Neural cell (in vitro differentiated cells): ENCODE measurements at regions not wholly inside any gene's neighbourhood (a gene's known extent, or its start where the extent isn't known, plus 50 kb on each side); places are given as distances from the start of the nearest gene placed in this dataset.

Experiments used
- EP300 ChIP-seq: fragments of 450-650 bp; conservative IDR thresholded peaks from 2 replicates; pipeline ENCODE4 v1.6.1; 2014; ENCODE audit warnings: antibody characterized with exemption, mild to moderate bottlenecking, moderate library complexity; ENCODE audit not compliant: poor library complexity, severe bottlenecking
- POLR2AphosphoS5 ChIP-seq: IDR thresholded peaks from 2 replicates; pipeline ENCODE4 v1.6.1; 2012
- TAF1 ChIP-seq: IDR thresholded peaks from 2 replicates; pipeline ENCODE4 v1.6.1; 2012; ENCODE audit warnings: low read depth
- TF ChIP-seq, protein P1 (sequence below): fragments of 450-650 bp; IDR thresholded peaks from 2 replicates; pipeline ENCODE4 v1.5.1; 2014; ENCODE audit warnings: antibody characterized with exemption, mild to moderate bottlenecking, moderate library complexity; ENCODE audit not compliant: poor library complexity, severe bottlenecking
- TF ChIP-seq, protein P2 (sequence below): IDR thresholded peaks from 2 replicates; pipeline ENCODE4 v1.6.1; 2012; ENCODE audit warnings: borderline replicate concordance

DNA sequence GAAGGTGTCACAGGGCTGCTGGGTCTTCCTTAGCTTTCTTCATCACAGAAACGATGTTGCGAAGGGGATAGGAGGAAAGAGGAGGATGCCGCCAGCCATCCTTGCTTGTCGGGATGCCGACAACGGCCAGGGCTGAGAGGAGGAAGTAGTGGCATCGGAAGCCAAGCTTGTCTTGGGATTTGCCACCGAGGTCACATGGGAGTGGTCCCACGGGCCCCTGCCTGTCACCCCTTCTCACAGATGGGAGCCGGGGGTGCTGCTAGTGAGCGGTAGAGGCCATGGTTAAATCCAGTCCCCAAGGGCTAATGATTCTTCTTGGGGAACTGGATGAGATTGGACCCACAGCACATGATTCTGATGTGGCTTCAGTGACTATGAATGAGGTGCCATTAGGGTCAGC is 1375.8 kb downstream of the BRD1 start:
- TF ChIP-seq TAF1 (no peak), POLR2AphosphoS5 (no peak), EP300 (no peak)
- TF ChIP-seq, protein P1, sequence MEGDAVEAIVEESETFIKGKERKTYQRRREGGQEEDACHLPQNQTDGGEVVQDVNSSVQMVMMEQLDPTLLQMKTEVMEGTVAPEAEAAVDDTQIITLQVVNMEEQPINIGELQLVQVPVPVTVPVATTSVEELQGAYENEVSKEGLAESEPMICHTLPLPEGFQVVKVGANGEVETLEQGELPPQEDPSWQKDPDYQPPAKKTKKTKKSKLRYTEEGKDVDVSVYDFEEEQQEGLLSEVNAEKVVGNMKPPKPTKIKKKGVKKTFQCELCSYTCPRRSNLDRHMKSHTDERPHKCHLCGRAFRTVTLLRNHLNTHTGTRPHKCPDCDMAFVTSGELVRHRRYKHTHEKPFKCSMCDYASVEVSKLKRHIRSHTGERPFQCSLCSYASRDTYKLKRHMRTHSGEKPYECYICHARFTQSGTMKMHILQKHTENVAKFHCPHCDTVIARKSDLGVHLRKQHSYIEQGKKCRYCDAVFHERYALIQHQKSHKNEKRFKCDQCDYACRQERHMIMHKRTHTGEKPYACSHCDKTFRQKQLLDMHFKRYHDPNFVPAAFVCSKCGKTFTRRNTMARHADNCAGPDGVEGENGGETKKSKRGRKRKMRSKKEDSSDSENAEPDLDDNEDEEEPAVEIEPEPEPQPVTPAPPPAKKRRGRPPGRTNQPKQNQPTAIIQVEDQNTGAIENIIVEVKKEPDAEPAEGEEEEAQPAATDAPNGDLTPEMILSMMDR: no peak
- TF ChIP-seq, protein P2, sequence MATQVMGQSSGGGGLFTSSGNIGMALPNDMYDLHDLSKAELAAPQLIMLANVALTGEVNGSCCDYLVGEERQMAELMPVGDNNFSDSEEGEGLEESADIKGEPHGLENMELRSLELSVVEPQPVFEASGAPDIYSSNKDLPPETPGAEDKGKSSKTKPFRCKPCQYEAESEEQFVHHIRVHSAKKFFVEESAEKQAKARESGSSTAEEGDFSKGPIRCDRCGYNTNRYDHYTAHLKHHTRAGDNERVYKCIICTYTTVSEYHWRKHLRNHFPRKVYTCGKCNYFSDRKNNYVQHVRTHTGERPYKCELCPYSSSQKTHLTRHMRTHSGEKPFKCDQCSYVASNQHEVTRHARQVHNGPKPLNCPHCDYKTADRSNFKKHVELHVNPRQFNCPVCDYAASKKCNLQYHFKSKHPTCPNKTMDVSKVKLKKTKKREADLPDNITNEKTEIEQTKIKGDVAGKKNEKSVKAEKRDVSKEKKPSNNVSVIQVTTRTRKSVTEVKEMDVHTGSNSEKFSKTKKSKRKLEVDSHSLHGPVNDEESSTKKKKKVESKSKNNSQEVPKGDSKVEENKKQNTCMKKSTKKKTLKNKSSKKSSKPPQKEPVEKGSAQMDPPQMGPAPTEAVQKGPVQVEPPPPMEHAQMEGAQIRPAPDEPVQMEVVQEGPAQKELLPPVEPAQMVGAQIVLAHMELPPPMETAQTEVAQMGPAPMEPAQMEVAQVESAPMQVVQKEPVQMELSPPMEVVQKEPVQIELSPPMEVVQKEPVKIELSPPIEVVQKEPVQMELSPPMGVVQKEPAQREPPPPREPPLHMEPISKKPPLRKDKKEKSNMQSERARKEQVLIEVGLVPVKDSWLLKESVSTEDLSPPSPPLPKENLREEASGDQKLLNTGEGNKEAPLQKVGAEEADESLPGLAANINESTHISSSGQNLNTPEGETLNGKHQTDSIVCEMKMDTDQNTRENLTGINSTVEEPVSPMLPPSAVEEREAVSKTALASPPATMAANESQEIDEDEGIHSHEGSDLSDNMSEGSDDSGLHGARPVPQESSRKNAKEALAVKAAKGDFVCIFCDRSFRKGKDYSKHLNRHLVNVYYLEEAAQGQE: no peak
